CD4-positive, CD25-positive, alpha-beta regulatory T cell (primary cell): ENCODE measurements at regions not wholly inside any gene's neighbourhood (a gene's known extent, or its start where the extent isn't known, plus 50 kb on each side); places are given as distances from the start of the nearest gene placed in this dataset.

Source experiments
- ATAC-seq, 2 donors: fragments of 150-1000 bp; cut with Tn5 transposase; one replicate each; pipeline ENCODE4 v1.10.0; 2021; ENCODE audit warnings: low read depth in 2 of 2, moderate number of reproducible peaks in 2 of 2, moderate library complexity in 1 of 2
- DNase-seq, 3 donors: peaks; one replicate each; pipeline versions ENCODE4 v3.0.0 to v3.0.0-alpha.2; 2012 to 2022; ENCODE audit warnings: mixed read lengths in 1 of 3
- H3K27ac ChIP-seq: one replicate; pipeline ENCODE4 v1.7.0; 2013; ENCODE audit warnings: mild to moderate bottlenecking, low read length; ENCODE audit not compliant: insufficient read depth, poor library complexity, severe bottlenecking
- H3K27me3 ChIP-seq: one replicate; pipeline ENCODE4 v1.7.0; 2013; ENCODE audit warnings: low read length; ENCODE audit not compliant: control insufficient read depth, insufficient read depth
- H3K36me3 ChIP-seq: one replicate; pipeline ENCODE4 v1.7.0; 2013; ENCODE audit warnings: mild to moderate bottlenecking, low read length, moderate library complexity; ENCODE audit not compliant: control insufficient read depth, insufficient read depth
- H3K4me1 ChIP-seq: 2 replicates; pipeline ENCODE4 v1.7.0; 2013; ENCODE audit warnings: mild to moderate bottlenecking, low read length; ENCODE audit not compliant: insufficient read depth, control insufficient read depth, poor library complexity, severe bottlenecking
- H3K4me3 ChIP-seq: one replicate; pipeline ENCODE4 v1.7.0; 2013; ENCODE audit warnings: low read depth, mild to moderate bottlenecking, low read length, moderate library complexity
- H3K9me3 ChIP-seq, 2 experiments: 1 replicate in 1 of 2; 2 replicates in 1 of 2; pipeline ENCODE4 v1.7.0; 2013; ENCODE audit warnings: low read length in 2 of 2, mild to moderate bottlenecking in 1 of 2, moderate library complexity in 1 of 2; ENCODE audit not compliant: control insufficient read depth in 2 of 2
- H3K27ac Mint-ChIP-seq, 3 donors: one replicate each; pipeline ENCODE4 v1.8.0; 2020 to 2022; ENCODE audit warnings: mild to moderate bottlenecking in 3 of 3, mixed read lengths in 3 of 3, moderate library complexity in 2 of 3
- H3K27me3 Mint-ChIP-seq: one replicate; pipeline ENCODE4 v1.8.0; 2022; ENCODE audit warnings: mild to moderate bottlenecking, mixed read lengths
- H3K36me3 Mint-ChIP-seq: one replicate; pipeline ENCODE4 v1.8.0; 2020; ENCODE audit warnings: mixed read lengths
- H3K4me1 Mint-ChIP-seq, 4 donors: one replicate each; pipeline ENCODE4 v1.8.0; 2020 to 2022; ENCODE audit warnings: mixed read lengths in 4 of 4, mild to moderate bottlenecking in 1 of 4
- H3K4me3 Mint-ChIP-seq, 4 donors: one replicate each; pipeline ENCODE4 v1.8.0; 2020 to 2022; ENCODE audit warnings: mild to moderate bottlenecking in 4 of 4, mixed read lengths in 4 of 4, moderate library complexity in 3 of 4
- H3K9me3 Mint-ChIP-seq, 7 donors: one replicate each; pipeline ENCODE4 v1.8.0; 2020 to 2022; ENCODE audit warnings: mixed read lengths in 7 of 7, mild to moderate bottlenecking in 3 of 7, moderate library complexity in 2 of 7

DNA sequence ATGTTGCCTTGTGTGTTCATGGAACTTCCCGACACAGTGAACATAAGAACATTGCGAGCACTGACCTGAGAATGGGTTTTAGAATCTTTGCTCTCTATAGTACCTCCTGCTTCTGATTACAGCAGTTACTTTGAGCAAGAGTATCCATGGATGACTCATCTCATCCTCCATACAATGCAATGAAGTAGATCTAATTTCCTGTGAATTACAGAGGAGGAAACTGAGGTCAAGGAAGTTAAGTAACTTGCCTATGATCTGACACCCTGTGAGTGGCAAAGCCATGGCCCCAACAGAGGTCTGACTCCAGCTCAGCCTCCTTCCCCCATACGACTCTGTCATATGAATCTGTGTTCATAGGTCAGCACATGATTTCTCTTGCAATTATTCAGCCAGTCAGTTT, 518.1 kb downstream of the TFAP2A start:
- Histone ChIP-seq H3K36me3 (no peaks in the 10 kb centered on the region), H3K4me3 (no peak overlapping the region), H3K27me3 (no peaks in the 10 kb centered on the region), H3K9me3 (no peaks in the 10 kb centered on the region), H3K27ac (no peak overlapping the region), H3K4me1 (no peaks in the 10 kb centered on the region)
- H3K27me3 Mint-ChIP-seq, result peaks cover 5% of the 10 kb centered on the region
- DNase-seq (no peak), ATAC-seq (no peak)
- no peak overlapping the region for H3K4me3 Mint-ChIP-seq
- peaks cover 2 to 7% (median 4%) of the 10 kb centered on the region in 7 donors for H3K9me3 Mint-ChIP-seq
- H3K4me1 Mint-ChIP-seq, result no peaks in the 10 kb centered on the region
- no peaks in the 10 kb centered on the region for H3K36me3 Mint-ChIP-seq
- H3K27ac Mint-ChIP-seq, result no peak overlapping the region

DNA sequence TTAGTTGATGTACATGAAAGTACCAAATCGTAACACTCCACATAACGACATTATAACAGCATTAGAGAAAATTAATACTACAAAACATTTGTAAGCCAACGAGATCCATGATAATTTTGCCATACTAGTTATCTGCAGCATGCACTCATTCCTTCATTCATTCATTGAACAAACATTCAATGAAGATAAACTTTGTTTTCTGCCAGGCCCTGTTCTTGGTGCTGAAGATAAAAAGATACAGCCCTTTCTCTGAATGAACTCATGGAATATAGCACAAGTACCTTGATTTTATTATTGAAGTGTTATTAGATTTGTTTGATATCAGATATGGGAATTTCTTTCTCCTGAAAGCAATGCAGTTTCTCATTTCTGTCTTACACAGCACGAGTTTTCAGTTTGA, 524.0 kb downstream of the TFAP2A start:
- Mint-ChIP-seq H3K27me3 (peaks cover 5% of the 10 kb centered on the region), H3K9me3 (peaks cover 0 to 7% (median 4%) of the 10 kb centered on the region in 7 donors), H3K4me3 (no peak overlapping the region), H3K36me3 (no peaks in the 10 kb centered on the region), H3K27ac (no peak overlapping the region), H3K4me1 (no peaks in the 10 kb centered on the region)
- ATAC-seq (no peak), DNase-seq (no peak)
- no peaks in the 10 kb centered on the region for H3K36me3 ChIP-seq
- peaks cover 0 to 1% of the 10 kb centered on the region in 2 experiments for H3K9me3 ChIP-seq
- H3K4me3 ChIP-seq, result no peak overlapping the region
- H3K4me1 ChIP-seq, result no peaks in the 10 kb centered on the region
- H3K27ac ChIP-seq, result no peak overlapping the region
- no peaks in the 10 kb centered on the region for H3K27me3 ChIP-seq

DNA sequence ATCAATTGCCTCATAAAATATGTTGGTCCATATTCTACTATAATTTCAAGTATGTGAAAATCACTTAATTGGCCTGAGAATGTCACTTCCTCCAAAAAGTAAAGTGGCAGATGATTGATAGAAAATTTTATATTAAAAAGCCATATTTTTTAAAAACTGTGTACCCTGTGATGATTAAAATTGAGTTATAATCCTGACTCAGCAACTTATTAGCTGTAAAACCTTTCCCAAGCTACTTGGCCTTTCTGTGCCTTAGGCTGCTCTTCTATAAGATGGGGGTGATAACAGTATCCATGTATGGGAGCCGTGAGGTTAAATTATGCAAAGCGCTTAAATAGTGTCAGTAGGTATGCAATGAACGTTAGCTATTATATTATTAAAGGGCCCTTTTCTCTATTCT, 524.4 kb downstream of the TFAP2A start:
- no peak for ATAC-seq
- peaks cover 0 to 7% (median 4%) of the 10 kb centered on the region in 7 donors for H3K9me3 Mint-ChIP-seq
- no peak overlapping the region for H3K4me3 Mint-ChIP-seq
- H3K27ac Mint-ChIP-seq, result no peak overlapping the region
- no peak overlapping the region for H3K27ac ChIP-seq
- peaks cover 0 to 1% of the 10 kb centered on the region in 2 experiments for H3K9me3 ChIP-seq
- no peaks in the 10 kb centered on the region for H3K36me3 ChIP-seq
- H3K27me3 Mint-ChIP-seq, result peaks cover 5% of the 10 kb centered on the region
- H3K4me3 ChIP-seq, result no peak overlapping the region
- H3K4me1 ChIP-seq, result no peaks in the 10 kb centered on the region
- no peaks in the 10 kb centered on the region for H3K4me1 Mint-ChIP-seq
- H3K36me3 Mint-ChIP-seq, result no peaks in the 10 kb centered on the region
- no peak for DNase-seq
- no peaks in the 10 kb centered on the region for H3K27me3 ChIP-seq

DNA sequence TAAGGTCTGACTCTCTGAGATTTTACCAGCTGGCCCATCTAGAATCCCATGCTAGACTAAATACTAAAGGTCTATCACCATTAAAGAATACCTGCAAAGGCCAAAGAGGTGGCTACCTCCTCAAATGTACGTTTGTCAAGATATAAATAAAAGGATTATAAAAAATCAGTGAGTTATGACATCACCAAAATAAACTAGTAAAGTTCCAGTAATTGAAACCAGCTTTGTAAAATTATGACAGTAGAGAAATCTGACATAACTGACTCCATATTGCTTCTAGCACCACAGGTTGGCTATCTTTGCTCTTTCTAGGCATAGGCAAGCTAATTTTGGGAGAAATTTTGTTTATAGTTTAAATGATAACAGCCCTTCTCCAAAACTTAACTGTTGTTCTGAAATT, 536.3 kb downstream of the TFAP2A start:
- no peaks in the 10 kb centered on the region for H3K27me3 ChIP-seq
- Mint-ChIP-seq H3K27me3 (no peaks in the 10 kb centered on the region), H3K4me3 (no peak overlapping the region), H3K27ac (no peak overlapping the region), H3K9me3 (peaks cover 2 to 36% (median 13%) of the 10 kb centered on the region in 7 donors), H3K36me3 (no peaks in the 10 kb centered on the region), H3K4me1 (no peaks in the 10 kb centered on the region)
- H3K4me3 ChIP-seq, result no peak overlapping the region
- H3K4me1 ChIP-seq, result no peaks in the 10 kb centered on the region
- no peak for DNase-seq
- H3K27ac ChIP-seq, result no peak overlapping the region
- H3K36me3 ChIP-seq, result no peaks in the 10 kb centered on the region
- peaks cover 0 to 10% of the 10 kb centered on the region in 2 experiments for H3K9me3 ChIP-seq
- ATAC-seq, result no peak

DNA sequence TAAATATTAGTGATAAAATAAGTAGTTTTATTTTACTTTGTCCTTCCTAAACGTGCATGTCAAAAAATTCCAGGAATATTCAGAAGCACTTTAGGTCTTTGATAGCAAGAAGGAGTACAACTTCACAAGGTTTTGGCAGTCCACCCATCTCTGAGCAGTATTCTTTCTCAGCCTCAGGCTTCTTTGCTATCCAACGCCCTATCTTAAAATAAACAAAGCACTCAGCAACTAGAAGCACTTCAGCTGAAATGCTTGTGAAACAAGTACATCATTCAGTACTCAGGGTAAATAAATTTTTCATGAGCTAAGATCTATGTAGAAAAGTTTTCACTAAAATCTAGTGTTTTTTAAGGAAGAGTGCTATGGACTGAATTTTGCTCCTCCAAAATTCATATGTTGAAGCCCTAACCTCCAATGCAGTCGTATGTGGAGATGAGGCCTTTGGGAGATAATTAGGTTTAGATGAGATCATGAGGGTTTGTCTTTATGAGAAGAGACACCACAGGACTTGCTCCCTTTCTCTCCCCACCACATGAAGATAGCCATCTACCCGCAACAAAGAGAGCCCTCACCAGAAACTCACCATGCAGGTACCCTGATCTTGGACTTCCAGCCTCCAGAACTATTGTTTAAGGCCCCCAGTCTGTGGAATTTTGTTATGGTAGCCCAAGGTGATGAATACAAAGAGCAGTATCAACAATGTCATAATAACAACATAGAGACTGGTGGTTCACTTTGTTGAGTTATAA, 539.1 kb downstream of the TFAP2A start:
- no peaks in the 10 kb centered on the region for H3K36me3 Mint-ChIP-seq
- no peak overlapping the region for H3K27ac ChIP-seq
- no peak overlapping the region for H3K4me3 Mint-ChIP-seq
- no peaks in the 10 kb centered on the region for H3K4me1 Mint-ChIP-seq
- no peak for DNase-seq
- no peaks in the 10 kb centered on the region for H3K27me3 Mint-ChIP-seq
- ATAC-seq, result no peak
- peaks cover 0 to 6% of the 10 kb centered on the region in 2 experiments for H3K9me3 ChIP-seq
- H3K27ac Mint-ChIP-seq, result no peak overlapping the region
- H3K4me3 ChIP-seq, result no peak overlapping the region
- no peaks in the 10 kb centered on the region for H3K4me1 ChIP-seq
- H3K9me3 Mint-ChIP-seq, result peaks cover 2 to 28% (median 7%) of the 10 kb centered on the region in 7 donors
- no peaks in the 10 kb centered on the region for H3K36me3 ChIP-seq
- no peaks in the 10 kb centered on the region for H3K27me3 ChIP-seq

DNA sequence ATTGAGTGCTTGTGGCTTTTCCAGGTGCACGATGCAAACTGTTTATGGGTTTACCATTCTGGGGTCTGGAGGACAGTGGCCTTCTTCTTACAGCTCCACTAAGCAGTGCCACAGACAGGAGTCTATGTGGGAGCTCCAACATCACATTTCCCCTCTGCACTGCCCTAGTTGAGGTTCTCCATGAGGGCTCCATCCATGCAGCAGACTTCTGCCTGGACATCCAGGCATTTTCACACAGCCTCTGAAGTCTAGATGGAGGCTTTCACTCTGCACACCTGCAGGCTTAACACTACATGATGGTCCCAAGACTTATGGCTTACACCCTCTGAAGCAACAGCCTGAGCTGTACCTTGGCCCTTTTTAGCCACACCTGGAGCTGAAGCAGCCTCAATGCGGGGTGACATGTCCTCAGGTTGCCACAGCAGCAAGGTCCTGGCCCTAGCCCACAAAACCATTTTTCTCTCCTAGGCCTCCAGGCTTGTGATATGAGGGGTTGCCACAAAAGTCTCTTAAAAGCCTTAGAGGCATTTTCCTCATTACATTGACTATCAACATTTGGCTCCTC, 552.2 kb downstream of the TFAP2A start:
- DNase-seq (no peak), ATAC-seq (no peak)
- Mint-ChIP-seq H3K36me3 (no peaks in the 10 kb centered on the region), H3K4me1 (no peaks in the 10 kb centered on the region), H3K27ac (no peak overlapping the region), H3K9me3 (peaks cover 4 to 57% (median 16%) of the 10 kb centered on the region in 7 donors), H3K4me3 (no peak overlapping the region), H3K27me3 (no peaks in the 10 kb centered on the region)
- Histone ChIP-seq H3K27ac (no peak overlapping the region), H3K36me3 (no peaks in the 10 kb centered on the region), H3K4me3 (no peak overlapping the region), H3K9me3 (peaks cover 3 to 19% of the 10 kb centered on the region in 2 experiments), H3K4me1 (no peaks in the 10 kb centered on the region), H3K27me3 (no peaks in the 10 kb centered on the region)

DNA sequence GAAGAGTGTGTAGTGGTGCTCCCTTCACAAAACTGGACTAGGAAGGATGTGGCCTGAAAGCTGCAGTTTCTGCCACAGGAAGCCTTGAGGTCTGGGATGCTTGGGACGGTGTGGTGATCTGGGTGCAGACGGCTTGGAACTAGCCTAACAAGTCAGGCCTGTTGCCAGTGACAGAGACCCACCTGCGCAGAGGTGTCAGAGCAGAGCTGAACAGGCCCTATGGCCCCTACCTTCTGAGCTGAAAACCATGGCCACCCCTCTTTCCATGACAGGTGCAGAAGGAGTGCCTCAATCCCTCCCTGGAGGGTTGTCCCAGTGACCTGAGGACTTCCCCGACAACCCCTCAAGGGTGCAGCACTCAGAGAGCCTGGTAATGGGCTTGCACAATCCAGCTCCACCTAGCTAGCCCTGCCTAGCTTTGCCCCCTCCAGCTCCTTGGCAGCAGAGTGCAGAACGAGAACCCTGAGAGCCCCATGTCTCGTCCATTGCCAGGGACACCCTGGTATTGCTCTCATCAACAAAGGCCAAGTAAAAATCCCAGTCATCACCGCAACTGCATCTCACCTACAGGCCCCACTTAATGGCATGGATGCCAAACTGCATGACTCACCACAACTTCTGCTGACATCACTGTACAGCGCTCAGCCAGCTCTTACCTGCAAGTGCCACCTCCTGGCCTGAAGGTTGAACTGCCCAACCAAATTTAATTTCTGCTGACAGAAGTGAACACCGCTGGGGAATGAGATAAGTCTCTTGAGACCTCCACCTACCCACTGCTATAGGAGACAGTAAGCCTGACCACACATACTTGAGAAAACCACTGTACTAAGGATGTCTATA, 563.1 kb downstream of the TFAP2A start:
- ATAC-seq, result no peak
- Mint-ChIP-seq H3K36me3 (no peaks in the 10 kb centered on the region), H3K9me3 (peaks cover 2 to 51% (median 16%) of the 10 kb centered on the region in 7 donors), H3K4me1 (no peaks in the 10 kb centered on the region), H3K27ac (no peak overlapping the region), H3K27me3 (no peaks in the 10 kb centered on the region), H3K4me3 (no peak overlapping the region)
- peaks cover 10 to 24% of the 10 kb centered on the region in 2 experiments for H3K9me3 ChIP-seq
- no peaks in the 10 kb centered on the region for H3K36me3 ChIP-seq
- no peaks in the 10 kb centered on the region for H3K27me3 ChIP-seq
- no peak for DNase-seq
- H3K4me1 ChIP-seq, result no peaks in the 10 kb centered on the region
- no peak overlapping the region for H3K4me3 ChIP-seq
- no peak overlapping the region for H3K27ac ChIP-seq
